Rectal smooth muscle tissue (tissue), 1 donor: ENCODE measurements at regions not wholly inside any gene's neighbourhood (a gene's known extent, or its start where the extent isn't known, plus 50 kb on each side); places are given as distances from the start of the nearest gene placed in this dataset.

ENCODE experiments used
- H3K27ac ChIP-seq: one replicate; pipeline ENCODE4 v1.7.0; 2013; ENCODE audit warnings: low read depth, low read length, inconsistent platforms
- H3K27me3 ChIP-seq: one replicate; pipeline ENCODE4 v1.7.0; 2013; ENCODE audit warnings: low read length; ENCODE audit not compliant: control insufficient read depth, insufficient read depth
- H3K36me3 ChIP-seq: one replicate; pipeline ENCODE4 v1.7.0; 2013; ENCODE audit warnings: low read length; ENCODE audit not compliant: control insufficient read depth, insufficient read depth
- H3K4me1 ChIP-seq: one replicate; pipeline ENCODE4 v1.7.0; 2013; ENCODE audit warnings: low read length; ENCODE audit not compliant: control insufficient read depth, insufficient read depth
- H3K4me3 ChIP-seq: one replicate; pipeline ENCODE4 v1.7.0; 2013; ENCODE audit warnings: low read length
- H3K9ac ChIP-seq: one replicate; pipeline ENCODE4 v1.7.0; 2013; ENCODE audit warnings: low read length

- Histone ChIP-seq H3K4me1 (no peaks in the 10 kb centered on the region), H3K27ac (no peak overlapping the region), H3K9ac (no peak overlapping the region), H3K36me3 (no peaks in the 10 kb centered on the region), H3K4me3 (no peak overlapping the region), H3K27me3 (no peaks in the 10 kb centered on the region)
Measured at GRCh38 chr3:20861454-20861853, 675.4 kb upstream of the SGO1 start.

- Histone ChIP-seq H3K27me3 (no peaks in the 10 kb centered on the region), H3K27ac (no peak overlapping the region), H3K4me1 (no peaks in the 10 kb centered on the region), H3K9ac (no peak overlapping the region), H3K36me3 (no peaks in the 10 kb centered on the region), H3K4me3 (no peak overlapping the region)
Measured at GRCh38 chr3:20857636-20858035, 671.6 kb upstream of the SGO1 start.

GRCh38 chr3:20853890-20854289 is 667.9 kb upstream of the SGO1 start:
- Histone ChIP-seq H3K36me3 (no peaks in the 10 kb centered on the region), H3K27ac (no peak overlapping the region), H3K4me1 (no peaks in the 10 kb centered on the region), H3K27me3 (no peaks in the 10 kb centered on the region), H3K4me3 (no peak overlapping the region), H3K9ac (no peak overlapping the region)

DNA sequence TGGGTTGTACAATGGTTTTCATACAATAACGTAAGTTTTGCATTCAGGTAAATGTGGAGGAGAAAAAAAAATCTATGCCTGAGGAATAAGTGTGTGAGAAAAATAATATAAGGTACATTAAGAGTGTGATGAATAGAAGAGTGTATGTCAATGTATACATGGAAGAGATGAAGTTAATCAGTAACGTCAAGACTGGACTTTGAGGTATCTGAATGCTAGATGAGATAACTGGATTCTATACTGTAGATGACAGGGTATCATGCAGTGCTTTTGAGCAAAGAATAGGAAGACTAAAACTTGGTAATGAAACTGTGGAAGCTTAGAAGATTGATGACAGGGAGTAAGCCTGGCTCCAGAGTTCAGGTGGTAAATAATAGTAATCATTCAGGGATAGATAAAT is 666.7 kb upstream of the SGO1 start:
- no peak overlapping the region for H3K9ac ChIP-seq
- no peaks in the 10 kb centered on the region for H3K27me3 ChIP-seq
- no peaks in the 10 kb centered on the region for H3K36me3 ChIP-seq
- H3K4me1 ChIP-seq: no peaks in the 10 kb centered on the region
- H3K27ac ChIP-seq: no peak overlapping the region
- no peak overlapping the region for H3K4me3 ChIP-seq

GRCh38 chr3:20849975-20850374 is 664.0 kb upstream of the SGO1 start:
- no peaks in the 10 kb centered on the region for H3K27me3 ChIP-seq
- no peak overlapping the region for H3K9ac ChIP-seq
- no peaks in the 10 kb centered on the region for H3K4me1 ChIP-seq
- H3K27ac ChIP-seq: no peak overlapping the region
- H3K36me3 ChIP-seq: no peaks in the 10 kb centered on the region
- no peak overlapping the region for H3K4me3 ChIP-seq

- no peak overlapping the region for H3K9ac ChIP-seq
- no peaks in the 10 kb centered on the region for H3K27me3 ChIP-seq
- no peak overlapping the region for H3K27ac ChIP-seq
Measured at GRCh38 chr3:20846832-20847231, 660.8 kb upstream of the SGO1 start.

DNA sequence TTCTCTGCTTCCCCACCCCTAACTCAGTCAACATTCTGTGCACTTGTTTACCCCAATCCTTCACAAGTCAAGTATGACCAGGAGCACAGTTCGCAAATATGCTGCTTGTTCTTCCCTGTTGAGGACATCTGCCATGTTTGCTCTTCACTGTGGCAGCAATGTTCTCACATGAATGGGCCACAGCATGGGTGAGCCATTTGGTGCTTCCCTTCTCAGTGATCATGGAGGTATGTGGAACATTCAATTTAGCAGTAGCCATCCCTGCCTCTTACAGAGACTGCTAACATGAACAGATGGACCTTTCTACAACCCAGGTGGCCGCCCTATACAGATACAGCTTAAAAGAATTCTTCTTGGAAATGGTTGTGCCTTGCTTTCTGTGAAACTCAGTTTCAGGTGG is 660.1 kb upstream of the SGO1 start:
- Histone ChIP-seq H3K4me1 (no peaks in the 10 kb centered on the region), H3K27me3 (no peaks in the 10 kb centered on the region), H3K9ac (no peak overlapping the region), H3K4me3 (no peak overlapping the region), H3K27ac (no peak overlapping the region), H3K36me3 (no peaks in the 10 kb centered on the region)

More at GRCh38 chr3:20846832-20847231, 660.8 kb upstream of the SGO1 start:
- Histone ChIP-seq H3K4me1 (no peaks in the 10 kb centered on the region), H3K36me3 (no peaks in the 10 kb centered on the region), H3K4me3 (no peak overlapping the region)

GRCh38 chr3:20844851-20845250 is 658.8 kb upstream of the SGO1 start:
- Histone ChIP-seq H3K9ac (no peak overlapping the region), H3K27ac (no peak overlapping the region), H3K27me3 (no peaks in the 10 kb centered on the region), H3K36me3 (no peaks in the 10 kb centered on the region), H3K4me3 (no peak overlapping the region), H3K4me1 (no peaks in the 10 kb centered on the region)

- H3K9ac ChIP-seq: no peak overlapping the region
- H3K4me3 ChIP-seq: no peak overlapping the region
- no peak overlapping the region for H3K27ac ChIP-seq
- no peaks in the 10 kb centered on the region for H3K4me1 ChIP-seq
- no peaks in the 10 kb centered on the region for H3K36me3 ChIP-seq
- no peaks in the 10 kb centered on the region for H3K27me3 ChIP-seq
Measured at GRCh38 chr3:20842594-20843436, 656.8 kb upstream of the SGO1 start.

- Histone ChIP-seq H3K9ac (no peak overlapping the region), H3K4me1 (no peaks in the 10 kb centered on the region), H3K27ac (no peak overlapping the region), H3K4me3 (no peak overlapping the region), H3K27me3 (no peaks in the 10 kb centered on the region), H3K36me3 (no peaks in the 10 kb centered on the region)
Measured at GRCh38 chr3:20842002-20842401, 656.0 kb upstream of the SGO1 start.

DNA sequence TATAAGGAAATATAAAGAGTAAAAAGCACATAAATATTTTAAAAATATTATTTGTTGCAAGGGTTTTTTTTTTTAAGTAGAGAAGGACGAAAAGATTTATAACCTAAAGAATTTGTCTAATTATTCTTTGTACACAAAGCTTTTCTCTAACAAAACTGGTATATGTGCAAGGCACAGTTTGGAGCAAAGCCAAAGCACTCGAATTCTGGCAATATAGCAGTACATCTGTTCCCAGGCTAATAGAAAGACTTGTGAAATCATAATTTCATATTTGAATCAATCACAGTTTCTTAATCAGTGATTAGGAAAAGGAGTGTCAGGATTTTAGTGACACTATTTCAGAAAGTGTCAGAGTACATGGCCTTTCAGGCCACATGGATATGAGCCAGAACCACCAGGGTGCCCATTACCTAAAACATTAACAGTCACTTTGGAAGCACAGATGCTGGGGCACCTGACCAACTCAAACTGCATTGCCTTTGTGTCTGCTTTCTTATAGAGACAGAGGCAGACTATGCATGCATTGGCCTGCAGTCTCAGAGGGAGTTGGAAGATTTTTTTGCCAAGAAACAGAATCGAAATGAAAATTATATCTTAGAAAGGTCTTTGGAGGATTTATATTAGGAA is 651.8 kb upstream of the SGO1 start:
- Histone ChIP-seq H3K36me3 (no peaks in the 10 kb centered on the region), H3K27me3 (no peaks in the 10 kb centered on the region), H3K9ac (no peak overlapping the region), H3K4me1 (no peaks in the 10 kb centered on the region), H3K4me3 (no peak overlapping the region), H3K27ac (no peak overlapping the region)

DNA sequence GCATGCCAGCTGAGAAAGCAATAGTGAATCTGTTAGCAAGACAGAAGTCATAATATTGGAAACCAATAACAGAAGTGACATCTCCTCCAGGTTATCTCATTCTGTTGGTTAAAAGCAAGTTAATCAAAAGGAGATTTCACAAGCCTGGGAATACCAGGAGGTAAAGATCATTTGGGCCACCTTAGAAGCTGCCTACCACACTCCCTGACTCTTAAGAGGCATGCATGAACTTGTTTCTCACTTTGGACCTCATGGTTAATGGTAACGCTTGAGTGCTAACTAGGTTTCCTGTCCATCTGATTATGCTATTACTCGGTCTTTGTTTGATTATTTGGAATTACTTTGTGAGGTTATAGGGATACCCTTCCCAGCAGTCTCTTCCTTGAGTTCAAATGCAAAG is 650.8 kb upstream of the SGO1 start:
- no peak overlapping the region for H3K27ac ChIP-seq
- H3K9ac ChIP-seq: no peak overlapping the region
- no peaks in the 10 kb centered on the region for H3K27me3 ChIP-seq
- H3K4me1 ChIP-seq: no peaks in the 10 kb centered on the region
- no peaks in the 10 kb centered on the region for H3K36me3 ChIP-seq
- H3K4me3 ChIP-seq: no peak overlapping the region

DNA sequence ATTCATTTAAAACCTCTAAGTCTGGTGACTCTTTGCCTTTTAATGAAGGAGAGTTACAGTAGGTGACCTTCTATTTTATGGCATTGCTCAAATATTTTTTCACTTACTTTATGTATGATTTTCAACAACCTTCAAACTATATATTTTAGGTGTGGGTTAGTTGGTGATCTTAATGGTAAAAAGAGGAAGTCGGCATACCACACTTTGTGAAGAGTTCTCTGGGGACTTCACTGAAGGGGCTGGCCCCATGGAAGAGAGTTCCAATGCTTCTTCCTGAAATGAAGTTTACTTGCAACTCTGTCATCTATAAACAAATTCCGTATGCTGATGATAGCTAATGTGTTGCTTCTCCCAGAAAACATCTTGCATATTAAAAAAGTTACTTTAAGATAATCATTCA is 647.0 kb upstream of the SGO1 start:
- H3K36me3 ChIP-seq: no peaks in the 10 kb centered on the region
- no peaks in the 10 kb centered on the region for H3K4me1 ChIP-seq
- H3K9ac ChIP-seq: no peak overlapping the region
- no peaks in the 10 kb centered on the region for H3K27me3 ChIP-seq
- H3K27ac ChIP-seq: no peak overlapping the region
- no peak overlapping the region for H3K4me3 ChIP-seq
